ENCODE measurements at regions not wholly inside any gene's neighbourhood (a gene's known extent, or its start where the extent isn't known, plus 50 kb on each side); places are given as distances from the start of the nearest gene placed in this dataset. TPM values are rescaled to one million over a fixed set of nuclear protein-coding genes. Genes with fewer than 3 reads are reported as not detected.

GRCh38 chr14:85461432-85462133 is 68.4 kb upstream of the FLRT2 start:
- no peak for DNase-seq

GRCh38 chr14:85463512-85463911 is 66.4 kb upstream of the FLRT2 start:
- no peak for DNase-seq

GRCh38 chr14:85464135-85464895 is 65.6 kb upstream of the FLRT2 start:
- no peak for DNase-seq

- no peak for DNase-seq
These were observed 63.3 kb upstream of the FLRT2 start for GRCh38 chr14:85466678-85467077.

GRCh38 chr14:85468816-85469215 is 61.1 kb upstream of the FLRT2 start:
- DNase-seq: no peak

DNA sequence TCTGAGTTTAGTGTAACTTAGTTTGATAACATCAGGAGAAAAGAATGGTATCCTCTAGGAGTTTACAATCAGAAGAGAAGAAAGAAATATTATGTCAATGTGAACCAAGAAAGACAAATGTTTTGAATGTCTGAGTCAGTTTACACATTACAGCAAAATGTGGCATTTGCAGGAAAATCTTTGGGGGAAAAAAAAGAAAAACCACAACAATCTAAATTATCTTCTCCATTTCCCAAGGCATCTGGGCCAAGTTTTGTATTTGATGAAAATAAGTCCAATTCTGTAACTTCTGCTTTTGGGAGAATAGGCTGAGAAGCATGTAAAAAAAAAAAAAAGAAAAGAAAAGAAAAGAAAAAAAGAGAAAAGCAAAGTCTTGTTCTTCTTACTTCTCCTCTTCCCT is 58.8 kb upstream of the FLRT2 start:
- DNase-seq: no peak

DNA sequence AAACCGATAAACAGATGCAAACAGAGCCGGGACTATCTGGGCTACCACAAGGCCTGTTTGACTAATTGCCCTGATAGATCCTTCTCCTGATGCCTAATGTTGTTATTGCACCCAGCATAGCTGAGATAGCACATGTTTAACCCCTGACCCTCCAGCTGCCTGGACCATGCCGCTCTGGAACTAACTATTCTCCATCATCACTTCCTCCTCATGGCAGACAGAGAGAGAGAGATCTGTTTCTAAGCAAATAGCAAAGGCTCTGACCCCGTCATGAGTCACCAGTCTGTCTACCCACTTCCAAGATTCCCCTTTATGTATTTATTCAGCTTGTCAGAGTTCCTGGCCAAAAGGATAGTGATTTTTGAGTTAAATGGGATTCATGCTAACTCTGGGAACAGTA is 58.2 kb upstream of the FLRT2 start:
- no peak for DNase-seq

- DNase-seq: no peak
These were observed 55.5 kb upstream of the FLRT2 start for GRCh38 chr14:85474431-85474830.

- DNase-seq: no peak
These were observed 54.8 kb upstream of the FLRT2 start for GRCh38 chr14:85475113-85475512.

DNA sequence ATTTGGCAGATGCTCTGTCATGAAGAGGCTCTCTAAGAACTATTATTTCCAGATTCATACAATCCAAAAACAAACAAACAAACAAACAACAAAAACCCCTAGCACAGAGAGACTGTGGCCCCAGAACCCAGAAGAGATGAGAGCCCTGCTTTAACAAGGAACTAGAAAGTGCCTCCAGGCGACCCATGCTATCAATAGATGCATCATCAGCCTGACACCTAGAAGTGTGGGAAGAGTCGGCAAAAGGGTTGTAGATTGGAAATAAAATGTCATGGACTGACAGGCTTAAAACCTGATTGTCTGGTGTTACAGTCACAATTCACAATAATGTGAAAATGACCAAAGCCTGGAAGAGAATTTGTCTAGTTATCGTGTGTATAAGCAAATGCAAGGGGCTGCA is 50.6 kb upstream of the FLRT2 start:
- DNase-seq: no peak

- no peak for DNase-seq
These were observed 50.2 kb upstream of the FLRT2 start for GRCh38 chr14:85479771-85480170.

Small RNAs in the stretch of these regions (small RNA-seq; reads per million reads assigned to genes)
- gene AL161713.1: not detected
- gene AL163642.1: not detected
- not detected for gene RF00017
- gene RNU6-976P: not detected
- gene RNU6ATAC28P: not detected
- gene RNU7-51P: not detected
